Pulmonary artery endothelial cell (primary cell): ENCODE measurements at regions not wholly inside any gene's neighbourhood (a gene's known extent, or its start where the extent isn't known, plus 50 kb on each side); places are given as distances from the start of the nearest gene placed in this dataset.
"Not testable (repeated sequence)": the region's sequence is repeated elsewhere in the genome, so short reads cannot be mapped to it uniquely, and the experiment has no call there.

Experiments used
- DNase-seq: peaks from one replicate; pipeline ENCODE4 v3.0.0-alpha.2; 2011; ENCODE audit warnings: low read depth, low spot score

- DNase-seq: not testable (repeated sequence)
These were observed 110.7 kb downstream of the CRLF3 start for GRCh38 chr17:30713805-30714204.

GRCh38 chr17:30712859-30713258, 111.6 kb downstream of the CRLF3 start:
- DNase-seq: not testable (repeated sequence)

GRCh38 chr17:30711626-30712507, 112.6 kb downstream of the CRLF3 start:
- DNase-seq: not testable (repeated sequence)

- not testable (repeated sequence) for DNase-seq
These were observed 113.3 kb downstream of the CRLF3 start for GRCh38 chr17:30711176-30711575.

GRCh38 chr17:30710276-30711088, 114.0 kb downstream of the CRLF3 start:
- DNase-seq: not testable (repeated sequence)

- not testable (repeated sequence) for DNase-seq
These were observed 114.8 kb downstream of the CRLF3 start for GRCh38 chr17:30709561-30710275.

- not testable (repeated sequence) for DNase-seq
These were observed 115.4 kb downstream of the CRLF3 start for GRCh38 chr17:30709096-30709495.

- peak; percentile 83 for DNase-seq
These were observed 116.0 kb downstream of the CRLF3 start for GRCh38 chr17:30708241-30709078.

- not testable (repeated sequence) for DNase-seq
These were observed 116.7 kb downstream of the CRLF3 start for GRCh38 chr17:30707724-30708240.

GRCh38 chr17:30706461-30707335, 117.8 kb downstream of the CRLF3 start:
- not testable (repeated sequence) for DNase-seq

GRCh38 chr17:30706004-30706403, 118.5 kb downstream of the CRLF3 start:
- not testable (repeated sequence) for DNase-seq

- DNase-seq: no peak
These were observed 122.9 kb downstream of the CRLF3 start for GRCh38 chr17:30701498-30701989.

- not testable (repeated sequence) for DNase-seq
These were observed 123.7 kb downstream of the CRLF3 start for GRCh38 chr17:30700833-30701232.

GRCh38 chr17:30697619-30698460, 126.7 kb downstream of the CRLF3 start:
- DNase-seq: not testable (repeated sequence)

GRCh38 chr17:30696234-30696633, 128.3 kb downstream of the CRLF3 start:
- DNase-seq: no peak

- not testable (repeated sequence) for DNase-seq
These were observed 129.2 kb downstream of the CRLF3 start for GRCh38 chr17:30695265-30695811.

GRCh38 chr17:30693772-30694171, 130.7 kb downstream of the CRLF3 start:
- not testable (repeated sequence) for DNase-seq
